Endothelial cell of umbilical vein (primary cell): ENCODE measurements at regions not wholly inside any gene's neighbourhood (a gene's known extent, or its start where the extent isn't known, plus 50 kb on each side); places are given as distances from the start of the nearest gene placed in this dataset.

ENCODE experiments used
- BruUV-seq: library from RNA; stranded (reverse); fragments of 400-500 nt; replicated peaks from 2 replicates; lab custom pipeline; 2021; lab: Mats Ljungman, UMichigan
- CTCF ChIA-PET: fragments of 300-600, 350-600 bp; sonication (Branson Sonifier 250); formaldehyde crosslinking; loops from one replicate; lab custom pipeline; 2021; ENCODE audit warnings: antibody characterized with exemption, inconsistent platforms; lab: Charles Lee
- POLR2A ChIA-PET: fragments of 300-600, 350-600 bp; sonication (Branson Sonifier 250); formaldehyde crosslinking; loops from one replicate; lab custom pipeline; 2021; ENCODE audit warnings: antibody characterized with exemption, inconsistent platforms; lab: Charles Lee
- DNase-seq: peaks from one replicate; pipeline ENCODE4 v3.0.0-alpha.2; 2011; ENCODE audit warnings: low read depth, low spot score
- FAIRE-seq: peaks from 2 replicates; lab custom pipeline; 2011; peaks lifted over from hg19 to GRCh38; lab: Jason Lieb, UNC
- H2AFZ ChIP-seq: 2 replicates; pipeline ENCODE4 v1.6.0; 2012; ENCODE audit warnings: low read depth, low read length, control low read depth, inconsistent platforms
- H3K27ac ChIP-seq: 2 replicates; pipeline ENCODE4 v1.5.1; 2011; ENCODE audit warnings: low read depth, mild to moderate bottlenecking, control low read depth, low read length, moderate library complexity; ENCODE audit not compliant: insufficient read depth
- H3K27me3 ChIP-seq, 2 experiments: 2 replicates each; pipeline versions ENCODE4 v1.6.0 to v1.6.1; 2011; ENCODE audit warnings: low read length in 2 of 2, mixed read lengths in 1 of 2; ENCODE audit not compliant: control insufficient read depth in 2 of 2, insufficient read depth in 2 of 2
- H3K36me3 ChIP-seq, 2 experiments: 2 replicates in 1 of 2; 3 replicates in 1 of 2; pipeline ENCODE4 v1.5.1; 2011; ENCODE audit warnings: low read length in 2 of 2, mild to moderate bottlenecking in 1 of 2, moderate library complexity in 1 of 2; ENCODE audit not compliant: control insufficient read depth in 2 of 2, insufficient read depth in 2 of 2; ENCODE audit errors: extremely low read depth in 1 of 2
- H3K4me1 ChIP-seq: 3 replicates; pipeline ENCODE4 v1.5.1; 2011; ENCODE audit warnings: mild to moderate bottlenecking, low read length; ENCODE audit not compliant: control insufficient read depth, insufficient read depth; ENCODE audit errors: extremely low read depth
- H3K4me2 ChIP-seq: 2 replicates; pipeline ENCODE4 v1.6.1; 2011; ENCODE audit warnings: low read length, control low read depth, mixed read lengths; ENCODE audit not compliant: insufficient read depth
- H3K4me3 ChIP-seq, 3 experiments: fragments of 200-600 bp in 1 of 3; sonication (generic), shearing (Covaris generic) in 1 of 3; replicated peaks in 1 of 3; 2 replicates each; pipeline ENCODE4 v1.5.1; 2011 to 2016; ENCODE audit warnings: control low read depth in 3 of 3, low read length in 3 of 3, mild to moderate bottlenecking in 2 of 3, inconsistent platforms in 1 of 3, low read depth in 1 of 3, moderate library complexity in 1 of 3; ENCODE audit not compliant: insufficient read depth in 1 of 3
- H3K79me2 ChIP-seq: 2 replicates; pipeline ENCODE4 v1.6.0; 2012; ENCODE audit warnings: low read length, inconsistent platforms; ENCODE audit not compliant: control insufficient read depth, insufficient read depth
- H3K9ac ChIP-seq: replicated peaks from 2 replicates; pipeline ENCODE3; 2011; ENCODE audit warnings: low read length, control low read depth; ENCODE audit not compliant: insufficient read depth; ENCODE audit errors: extremely low read depth
- H3K9me1 ChIP-seq: replicated peaks from 3 replicates; pipeline ENCODE4 v1.6.0; 2011; ENCODE audit warnings: mild to moderate bottlenecking, low read length; ENCODE audit not compliant: control insufficient read depth, insufficient read depth; ENCODE audit errors: extremely low read depth
- H3K9me3 ChIP-seq: replicated peaks from 2 replicates; pipeline ENCODE4 v1.5.1; 2012; ENCODE audit warnings: low read length, inconsistent platforms; ENCODE audit not compliant: control insufficient read depth, insufficient read depth
- H4K20me1 ChIP-seq: replicated peaks from 2 replicates; pipeline ENCODE3; 2011; ENCODE audit warnings: mild to moderate bottlenecking, low read length; ENCODE audit not compliant: control insufficient read depth, insufficient read depth; ENCODE audit errors: extremely low read depth
- EZH2 ChIP-seq: IDR thresholded peaks from 2 replicates; pipeline ENCODE4 v1.6.1; 2012; ENCODE audit warnings: borderline replicate concordance, low read depth, mild to moderate bottlenecking, moderate library complexity, low read length, inconsistent platforms; ENCODE audit not compliant: severe bottlenecking
- FOS ChIP-seq: IDR thresholded peaks from 2 replicates; pipeline ENCODE4 v1.6.1; 2011; ENCODE audit warnings: mild to moderate bottlenecking, low read length, moderate library complexity, borderline replicate concordance; ENCODE audit not compliant: insufficient read depth
- GATA2 ChIP-seq: IDR thresholded peaks from 2 replicates; pipeline ENCODE4 v1.7.0; 2011; ENCODE audit warnings: low read depth, mild to moderate bottlenecking, moderate library complexity, mixed read lengths, low read length; ENCODE audit not compliant: insufficient read length, insufficient read depth
- JUN ChIP-seq: IDR thresholded peaks from 2 replicates; pipeline ENCODE4 v1.6.1; 2011; ENCODE audit warnings: borderline replicate concordance, low read depth; ENCODE audit not compliant: insufficient read length, insufficient read depth
- MYC ChIP-seq: IDR thresholded peaks from one replicate; pipeline ENCODE4 v1.6.1; 2011; ENCODE audit warnings: mild to moderate bottlenecking, low read depth, low read length
- POLR2A ChIP-seq: IDR thresholded peaks from 2 replicates; pipeline ENCODE4 v1.6.1; 2012; ENCODE audit warnings: low read depth, mild to moderate bottlenecking, control low read depth, low read length
- POLR2AphosphoS5 ChIP-seq: IDR thresholded peaks from 2 replicates; pipeline ENCODE4 v1.6.1; 2012; ENCODE audit warnings: low read depth, mild to moderate bottlenecking, control low read depth, low read length, moderate library complexity; ENCODE audit not compliant: insufficient read depth
- dilution Hi-C: fragments of 300-500 bp; cut with MboI; formaldehyde crosslinking; loops from one replicate; pipeline ENCODE4 v1.15.0; 2019; ENCODE audit warnings: low sequenced_read_pairs; ENCODE audit not compliant: extremely low pct_ligation_motif_present
- intact Hi-C: fragments of 100-400 bp; cut with micrococcal nuclease; formaldehyde crosslinking; loops from one replicate; pipeline ENCODE4 v1.10.0; 2022
- TF ChIP-seq, protein P1 (sequence below): IDR thresholded peaks from 2 replicates; pipeline ENCODE4 v1.6.1; 2011; ENCODE audit not compliant: insufficient read depth, insufficient read length
- TF ChIP-seq, protein P2 (sequence below), 2 donors: IDR thresholded peaks; 1 replicate in 1 of 2; 2 replicates in 1 of 2; pipeline ENCODE4 v1.5.1; 2011; ENCODE audit warnings: low read length in 2 of 2, mild to moderate bottlenecking in 2 of 2, moderate library complexity in 2 of 2, control low read depth in 1 of 2, inconsistent platforms in 1 of 2, low read depth in 1 of 2; ENCODE audit not compliant: insufficient read depth in 1 of 2; ENCODE audit errors: extremely low read depth in 1 of 2

DNA sequence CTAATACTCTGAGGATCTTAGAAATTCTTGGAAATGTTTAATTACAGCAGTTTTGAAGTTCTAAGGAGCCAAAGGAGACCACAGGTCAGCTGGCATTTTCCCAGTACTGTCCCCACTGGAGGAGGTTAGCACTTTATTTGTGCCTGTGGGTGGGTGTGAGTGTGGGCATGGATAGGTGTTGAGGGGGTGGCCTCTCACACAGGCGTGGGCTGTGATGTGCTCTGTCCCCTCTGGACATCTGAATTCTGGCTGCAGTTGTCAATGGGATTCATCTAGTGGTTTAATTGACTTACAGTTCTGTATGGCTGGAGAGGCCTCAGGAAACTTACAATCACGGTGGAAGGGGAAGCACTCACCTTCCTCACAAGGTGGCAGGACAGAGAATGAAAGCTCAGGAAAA lies 135.4 kb upstream of the NAMPT start:
- H3K4me1 ChIP-seq: peaks cover 13% of the 10 kb centered on the region
- ChIA-PET CTCF (interaction anchor here (1.7 to 1.9 kb wide), 2 partner anchors 42 to 243 kb away, joined by 4 read pairs; no protein-coding TSS in a partner anchor), POLR2A (no interaction called here)
- H3K9me3 ChIP-seq: no peaks in the 10 kb centered on the region
- no peak overlapping the region for H3K4me3 ChIP-seq
- H3K79me2 ChIP-seq: no peaks in the 10 kb centered on the region
- H3K9ac ChIP-seq: no peak overlapping the region
- no peak overlapping the region for H2AFZ ChIP-seq
- BruUV-seq: no TSS peak
- no peaks in the 10 kb centered on the region for H3K27me3 ChIP-seq
- no peaks in the 10 kb centered on the region for H3K9me1 ChIP-seq
- H3K4me2 ChIP-seq: no peak overlapping the region
- H3K27ac ChIP-seq: no peak overlapping the region
- H3K36me3 ChIP-seq: no peaks in the 10 kb centered on the region
- intact Hi-C loops (no loop called here), dilution Hi-C loops (no loop called here)
- FAIRE-seq: no peak
- no peaks in the 10 kb centered on the region for H4K20me1 ChIP-seq
- DNase-seq: no peak
- TF ChIP-seq POLR2A (no peak), MYC (no peak), EZH2 (no peak), POLR2AphosphoS5 (no peak), FOS (no peak), GATA2 (no peak), JUN (no peak)
- TF ChIP-seq, protein P1, sequence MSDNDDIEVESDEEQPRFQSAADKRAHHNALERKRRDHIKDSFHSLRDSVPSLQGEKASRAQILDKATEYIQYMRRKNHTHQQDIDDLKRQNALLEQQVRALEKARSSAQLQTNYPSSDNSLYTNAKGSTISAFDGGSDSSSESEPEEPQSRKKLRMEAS: no peak
- TF ChIP-seq, protein P2, sequence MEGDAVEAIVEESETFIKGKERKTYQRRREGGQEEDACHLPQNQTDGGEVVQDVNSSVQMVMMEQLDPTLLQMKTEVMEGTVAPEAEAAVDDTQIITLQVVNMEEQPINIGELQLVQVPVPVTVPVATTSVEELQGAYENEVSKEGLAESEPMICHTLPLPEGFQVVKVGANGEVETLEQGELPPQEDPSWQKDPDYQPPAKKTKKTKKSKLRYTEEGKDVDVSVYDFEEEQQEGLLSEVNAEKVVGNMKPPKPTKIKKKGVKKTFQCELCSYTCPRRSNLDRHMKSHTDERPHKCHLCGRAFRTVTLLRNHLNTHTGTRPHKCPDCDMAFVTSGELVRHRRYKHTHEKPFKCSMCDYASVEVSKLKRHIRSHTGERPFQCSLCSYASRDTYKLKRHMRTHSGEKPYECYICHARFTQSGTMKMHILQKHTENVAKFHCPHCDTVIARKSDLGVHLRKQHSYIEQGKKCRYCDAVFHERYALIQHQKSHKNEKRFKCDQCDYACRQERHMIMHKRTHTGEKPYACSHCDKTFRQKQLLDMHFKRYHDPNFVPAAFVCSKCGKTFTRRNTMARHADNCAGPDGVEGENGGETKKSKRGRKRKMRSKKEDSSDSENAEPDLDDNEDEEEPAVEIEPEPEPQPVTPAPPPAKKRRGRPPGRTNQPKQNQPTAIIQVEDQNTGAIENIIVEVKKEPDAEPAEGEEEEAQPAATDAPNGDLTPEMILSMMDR (IDR thresholded peaks at IDR 0.05; ENCODE audit: extremely low read depth in 1 of 2, insufficient read depth in 1 of 2, low read depth in 1 of 2, low read length in 2 of 2): no peak
